Fibroblast of lung (primary cell): ENCODE measurements at regions not wholly inside any gene's neighbourhood (a gene's known extent, or its start where the extent isn't known, plus 50 kb on each side); places are given as distances from the start of the nearest gene placed in this dataset.

Source experiments
- DNase-seq, 2 donors: peaks; one replicate each; pipeline versions ENCODE4 v3.0.0 to v3.0.0-alpha.2; 2010; ENCODE audit warnings: low read depth in 2 of 2
- H2AFZ ChIP-seq: 2 replicates; pipeline ENCODE4 v1.5.1; 2012; ENCODE audit warnings: low read length, control low read depth, inconsistent platforms
- H3K27ac ChIP-seq: 2 replicates; pipeline ENCODE4 v1.5.1; 2011; ENCODE audit warnings: low read length, control low read depth; ENCODE audit not compliant: insufficient read depth
- H3K27me3 ChIP-seq: 2 replicates; pipeline ENCODE4 v1.5.1; 2011; ENCODE audit warnings: mild to moderate bottlenecking, low read length; ENCODE audit not compliant: control insufficient read depth, insufficient read depth
- H3K36me3 ChIP-seq: 2 replicates; pipeline ENCODE4 v1.5.1; 2011; ENCODE audit warnings: low read length; ENCODE audit not compliant: control insufficient read depth, insufficient read depth
- H3K4me1 ChIP-seq: 2 replicates; pipeline ENCODE4 v1.5.1; 2011; ENCODE audit warnings: low read length; ENCODE audit not compliant: control insufficient read depth, insufficient read depth; ENCODE audit errors: extremely low read depth
- H3K4me2 ChIP-seq: 2 replicates; pipeline ENCODE4 v1.5.1; 2011; ENCODE audit warnings: low read length, control low read depth; ENCODE audit not compliant: insufficient read depth; ENCODE audit errors: extremely low read depth
- H3K4me3 ChIP-seq, 4 experiments: fragments of 200-600 bp in 1 of 4; sonication (generic) in 1 of 4; replicated peaks in 1 of 4; 2 replicates each; pipeline ENCODE4 v1.5.1; 2011 to 2016; ENCODE audit warnings: low read length in 4 of 4, low read depth in 3 of 4, mild to moderate bottlenecking in 3 of 4, control low read depth in 2 of 4, inconsistent platforms in 1 of 4, mixed read lengths in 1 of 4; ENCODE audit not compliant: insufficient read depth in 1 of 4; ENCODE audit errors: control extremely low read depth in 1 of 4
- H3K79me2 ChIP-seq: 2 replicates; pipeline ENCODE4 v1.5.1; 2012; ENCODE audit warnings: mild to moderate bottlenecking, low read length, inconsistent platforms; ENCODE audit not compliant: control insufficient read depth, insufficient read depth
- H3K9ac ChIP-seq: 2 replicates; pipeline ENCODE4 v1.5.1; 2011; ENCODE audit warnings: mild to moderate bottlenecking, low read length, control low read depth; ENCODE audit not compliant: insufficient read depth
- H3K9me3 ChIP-seq: 2 replicates; pipeline ENCODE4 v1.5.1; 2012; ENCODE audit warnings: low read depth, low read length; ENCODE audit not compliant: control insufficient read depth, insufficient read depth
- H4K20me1 ChIP-seq: 2 replicates; pipeline ENCODE4 v1.5.1; 2011; ENCODE audit warnings: low read length; ENCODE audit not compliant: control insufficient read depth, insufficient read depth; ENCODE audit errors: extremely low read depth
- EZH2 ChIP-seq: IDR thresholded peaks from 2 replicates; pipeline ENCODE4 v1.5.1; 2012; ENCODE audit warnings: low read length, control low read depth, mild to moderate bottlenecking; ENCODE audit errors: missing control alignments
- TF ChIP-seq, protein P1 (sequence below), 2 donors: IDR thresholded peaks in 1 of 2; conservative IDR thresholded peaks in 1 of 2; 1 replicate in 1 of 2; 2 replicates in 1 of 2; pipeline ENCODE4 v1.5.1; 2011 to 2012; ENCODE audit warnings: low read length in 2 of 2, control low read depth in 1 of 2, inconsistent platforms in 1 of 2, low read depth in 1 of 2, mild to moderate bottlenecking in 1 of 2

GRCh38 chr12:131229426-131230339 lies 276.0 kb downstream of the ADGRD1 start:
- H2AFZ ChIP-seq = no peak overlapping the region
- H3K27ac ChIP-seq = no peak overlapping the region
- H3K9me3 ChIP-seq = no peaks in the 10 kb centered on the region
- no peaks in the 10 kb centered on the region for H3K79me2 ChIP-seq
- H3K4me3 ChIP-seq = no peak overlapping the region
- H3K36me3 ChIP-seq = no peaks in the 10 kb centered on the region
- no peaks in the 10 kb centered on the region for H4K20me1 ChIP-seq
- no peak for TF ChIP-seq EZH2
- TF ChIP-seq, protein P1, sequence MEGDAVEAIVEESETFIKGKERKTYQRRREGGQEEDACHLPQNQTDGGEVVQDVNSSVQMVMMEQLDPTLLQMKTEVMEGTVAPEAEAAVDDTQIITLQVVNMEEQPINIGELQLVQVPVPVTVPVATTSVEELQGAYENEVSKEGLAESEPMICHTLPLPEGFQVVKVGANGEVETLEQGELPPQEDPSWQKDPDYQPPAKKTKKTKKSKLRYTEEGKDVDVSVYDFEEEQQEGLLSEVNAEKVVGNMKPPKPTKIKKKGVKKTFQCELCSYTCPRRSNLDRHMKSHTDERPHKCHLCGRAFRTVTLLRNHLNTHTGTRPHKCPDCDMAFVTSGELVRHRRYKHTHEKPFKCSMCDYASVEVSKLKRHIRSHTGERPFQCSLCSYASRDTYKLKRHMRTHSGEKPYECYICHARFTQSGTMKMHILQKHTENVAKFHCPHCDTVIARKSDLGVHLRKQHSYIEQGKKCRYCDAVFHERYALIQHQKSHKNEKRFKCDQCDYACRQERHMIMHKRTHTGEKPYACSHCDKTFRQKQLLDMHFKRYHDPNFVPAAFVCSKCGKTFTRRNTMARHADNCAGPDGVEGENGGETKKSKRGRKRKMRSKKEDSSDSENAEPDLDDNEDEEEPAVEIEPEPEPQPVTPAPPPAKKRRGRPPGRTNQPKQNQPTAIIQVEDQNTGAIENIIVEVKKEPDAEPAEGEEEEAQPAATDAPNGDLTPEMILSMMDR (conservative IDR thresholded peaks at IDR 0.05 in 1 of 2, IDR thresholded peaks at IDR 0.05 in 1 of 2; ENCODE audit: low read depth in 1 of 2, low read length in 2 of 2) = no peak
- no peak overlapping the region for H3K4me2 ChIP-seq
- no peak overlapping the region for H3K9ac ChIP-seq
- H3K4me1 ChIP-seq = no peaks in the 10 kb centered on the region
- no peak for DNase-seq
- H3K27me3 ChIP-seq = no peaks in the 10 kb centered on the region

DNA sequence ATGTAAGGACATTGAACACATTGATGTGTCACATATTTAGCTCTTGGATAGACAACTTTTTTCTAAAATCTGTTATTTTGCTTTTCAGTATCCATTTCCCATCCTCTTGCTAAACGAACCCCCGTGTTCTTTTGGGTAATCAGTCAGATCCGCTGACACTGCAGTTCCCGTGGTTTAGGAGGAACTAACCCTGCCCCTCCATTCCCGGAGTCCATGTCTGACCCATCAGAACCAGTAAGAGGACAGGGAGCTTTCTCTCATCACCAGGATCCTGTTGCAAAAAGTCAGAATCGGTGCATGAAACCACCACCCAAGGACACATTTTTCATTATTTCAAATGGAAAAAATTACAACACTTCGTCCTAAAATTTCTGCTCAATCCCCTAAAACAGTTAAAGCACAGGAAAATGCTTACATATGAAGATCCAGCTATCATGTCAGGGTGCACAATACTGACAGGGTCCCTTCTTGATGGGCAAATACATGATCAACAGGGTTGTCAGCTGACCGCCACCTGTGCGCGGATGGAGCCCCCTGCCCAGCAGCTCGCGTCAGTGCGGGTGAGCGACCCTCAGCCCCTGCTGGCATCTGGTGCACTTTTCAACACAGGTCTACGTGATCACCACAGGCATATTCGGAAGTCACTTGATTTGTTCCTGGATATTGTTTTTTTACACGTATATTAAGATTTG lies 276.8 kb downstream of the ADGRD1 start:
- Histone ChIP-seq H3K4me3 (no peak overlapping the region), H3K27me3 (no peaks in the 10 kb centered on the region), H3K4me2 (no peak overlapping the region), H4K20me1 (no peaks in the 10 kb centered on the region), H3K9ac (no peak overlapping the region), H3K27ac (no peak overlapping the region), H3K9me3 (no peaks in the 10 kb centered on the region), H3K4me1 (no peaks in the 10 kb centered on the region), H3K79me2 (no peaks in the 10 kb centered on the region), H2AFZ (no peak overlapping the region), H3K36me3 (no peaks in the 10 kb centered on the region)
- TF ChIP-seq EZH2 = no peak
- no peak for DNase-seq

GRCh38 chr12:131231032-131231980 lies 277.6 kb downstream of the ADGRD1 start:
- Histone ChIP-seq H3K79me2 (no peaks in the 10 kb centered on the region), H3K27me3 (no peaks in the 10 kb centered on the region), H4K20me1 (no peaks in the 10 kb centered on the region), H3K27ac (no peak overlapping the region), H3K4me2 (no peak overlapping the region), H3K9me3 (no peaks in the 10 kb centered on the region), H3K4me1 (no peaks in the 10 kb centered on the region), H3K9ac (no peak overlapping the region), H3K4me3 (no peak overlapping the region), H2AFZ (no peak overlapping the region), H3K36me3 (no peaks in the 10 kb centered on the region)
- DNase-seq = no peak
- TF ChIP-seq, protein P1 (conservative IDR thresholded peaks at IDR 0.05 in 1 of 2, IDR thresholded peaks at IDR 0.05 in 1 of 2; ENCODE audit: low read depth in 1 of 2, low read length in 2 of 2) = no peak
- no peak for TF ChIP-seq EZH2
